GM12878 (cell line): ENCODE measurements at regions not wholly inside any gene's neighbourhood (a gene's known extent, or its start where the extent isn't known, plus 50 kb on each side); places are given as distances from the start of the nearest gene placed in this dataset.

Source experiments
- ATAC-seq: fragments of 200-7000 bp; cut with Tn5 transposase; 3 replicates; pipeline ENCODE4 v1.9.1; 2020; ENCODE audit warnings: mild to moderate bottlenecking, moderate library complexity
- BruUV-seq: library from RNA; stranded (reverse); fragments of 400-500 nt; replicated peaks from 2 replicates; lab custom pipeline; 2021; lab: Mats Ljungman, UMichigan
- CTCF ChIA-PET: fragments of 300-600 bp; sonication (Branson Sonifier 250); formaldehyde crosslinking; extraction: SDS; loops from one replicate; lab custom pipeline; 2021; ENCODE audit warnings: inconsistent platforms; lab: Yijun Ruan, JAX
- POLR2A ChIA-PET: fragments of 350-600 bp; formaldehyde crosslinking; extraction: SDS; loops from one replicate; lab custom pipeline; 2021; ENCODE audit warnings: inconsistent platforms; lab: Charles Lee
- RAD21 ChIA-PET: fragments of 300-600 bp; sonication (Branson Sonifier 250); formaldehyde crosslinking; loops from one replicate; lab custom pipeline; 2023; ENCODE audit warnings: antibody characterized with exemption; ENCODE audit not compliant: unreplicated experiment; lab: Charles Lee
- SMC1A ChIA-PET: fragments of 300-600 bp; sonication (Branson Sonifier 250); formaldehyde crosslinking; loops from one replicate; lab custom pipeline; 2023; ENCODE audit not compliant: unreplicated experiment, uncharacterized antibody; lab: Charles Lee
- DNase-seq: peaks from one replicate; pipeline ENCODE4 v3.0.0-alpha.2; 2011; ENCODE audit warnings: low read depth, low spot score
- FAIRE-seq: peaks from 3 replicates; lab custom pipeline; 2011; peaks lifted over from hg19 to GRCh38; lab: Jason Lieb, UNC
- H2AFZ ChIP-seq: 2 replicates; pipeline ENCODE4 v1.6.0; 2011; ENCODE audit warnings: low read depth, low read length, control low read depth; ENCODE audit not compliant: control insufficient read depth
- H3K27ac ChIP-seq: 2 replicates; pipeline ENCODE4 v1.5.1; 2011; ENCODE audit warnings: control low read depth; ENCODE audit not compliant: control insufficient read depth, insufficient read depth
- H3K27me3 ChIP-seq, 2 experiments: replicated peaks in 1 of 2; 2 replicates each; pipeline versions ENCODE4 v1.6.0 to v1.6.1; 2011; ENCODE audit warnings: low read length in 1 of 2; ENCODE audit not compliant: control insufficient read depth in 2 of 2, insufficient read depth in 2 of 2
- H3K36me3 ChIP-seq, 2 experiments: 2 replicates each; pipeline ENCODE4 v1.5.1; 2011; ENCODE audit warnings: low read length in 1 of 2; ENCODE audit not compliant: control insufficient read depth in 2 of 2, insufficient read depth in 2 of 2
- H3K4me1 ChIP-seq: 2 replicates; pipeline ENCODE4 v1.6.1; 2011; ENCODE audit warnings: mild to moderate bottlenecking, low read length, moderate library complexity, mixed read lengths; ENCODE audit not compliant: control insufficient read depth, insufficient read depth
- H3K4me2 ChIP-seq: 2 replicates; pipeline ENCODE4 v1.6.0; 2011; ENCODE audit warnings: control low read depth; ENCODE audit not compliant: control insufficient read depth, insufficient read depth
- H3K4me3 ChIP-seq: fragments of 200-600 bp; sonication (generic); 2 replicates; pipeline ENCODE4 v1.5.1; 2016
- H3K79me2 ChIP-seq: 2 replicates; pipeline ENCODE4 v1.6.0; 2011; ENCODE audit warnings: low read length; ENCODE audit not compliant: control insufficient read depth, insufficient read depth
- H3K9ac ChIP-seq: 2 replicates; pipeline ENCODE4 v1.8.0; 2011; ENCODE audit warnings: low read length, control low read depth, mixed read lengths; ENCODE audit not compliant: control insufficient read depth, insufficient read depth
- H3K9me3 ChIP-seq: replicated peaks from 3 replicates; pipeline ENCODE4 v1.5.1; 2011; ENCODE audit warnings: mild to moderate bottlenecking, low read length; ENCODE audit not compliant: control insufficient read depth, insufficient read depth
- H4K20me1 ChIP-seq: 2 replicates; pipeline ENCODE4 v1.6.0; 2011; ENCODE audit not compliant: control insufficient read depth, insufficient read depth
- BCL3 ChIP-seq: IDR thresholded peaks from 2 replicates; pipeline ENCODE4 v1.6.1; 2011; ENCODE audit warnings: borderline replicate concordance, low read depth, mild to moderate bottlenecking, moderate library complexity, low read length; ENCODE audit not compliant: insufficient read depth, poor library complexity, severe bottlenecking
- CHD1 ChIP-seq: IDR thresholded peaks from 2 replicates; pipeline ENCODE4 v1.6.1; 2012; ENCODE audit warnings: low read depth, low read length, improper control_type of control experiment
- CHD4 ChIP-seq: fragments of 200-600 bp; sonication (generic); IDR thresholded peaks from 2 replicates; pipeline ENCODE4 v1.6.1; 2016; ENCODE audit warnings: mild to moderate bottlenecking
- HCFC1 ChIP-seq: fragments of 150-350 bp; IDR thresholded peaks from 2 replicates; pipeline ENCODE4 v1.6.1; 2014; ENCODE audit warnings: low read length
- HSF1 ChIP-seq: fragments of 150-350 bp; IDR thresholded peaks from 2 replicates; pipeline ENCODE4 v1.6.1; 2014; ENCODE audit warnings: mild to moderate bottlenecking, low read depth, low read length
- JUNB ChIP-seq: IDR thresholded peaks from 2 replicates; pipeline ENCODE4 v1.6.1; 2016; ENCODE audit warnings: antibody characterized with exemption, mild to moderate bottlenecking
- KAT2A ChIP-seq: conservative IDR thresholded peaks from 2 replicates; pipeline ENCODE4 v1.6.1; 2011; ENCODE audit warnings: low read depth, low read length; ENCODE audit not compliant: control insufficient read depth
- MEF2A ChIP-seq: IDR thresholded peaks from 2 replicates; pipeline ENCODE4 v1.6.1; 2011; ENCODE audit warnings: low read depth, mild to moderate bottlenecking, low read length, moderate library complexity; ENCODE audit not compliant: insufficient read depth
- PAX8 ChIP-seq: fragments of 450-650 bp; IDR thresholded peaks from 2 replicates; pipeline ENCODE4 v1.6.1; 2017; ENCODE audit warnings: mild to moderate bottlenecking, moderate library complexity
- RCOR1 ChIP-seq: conservative IDR thresholded peaks from 2 replicates; pipeline ENCODE4 v1.6.1; 2012; ENCODE audit warnings: low read depth, low read length, improper control_type of control experiment
- RELA ChIP-seq: fragments of 450-650 bp; IDR thresholded peaks from 2 replicates; pipeline ENCODE4 v1.8.0; 2014; ENCODE audit warnings: borderline replicate concordance; ENCODE audit not compliant: partially characterized antibody
- SMC3 ChIP-seq: IDR thresholded peaks from 2 replicates; pipeline ENCODE4 v1.6.1; 2011; ENCODE audit warnings: low read length, improper control_type of control experiment, borderline replicate concordance
- SUZ12 ChIP-seq: fragments of 200-600 bp; sonication (generic); IDR thresholded peaks from one replicate; pipeline ENCODE4 v1.6.1; 2018; ENCODE audit warnings: antibody characterized with exemption, mild to moderate bottlenecking; ENCODE audit not compliant: unreplicated experiment
- TAF1 ChIP-seq: IDR thresholded peaks from 2 replicates; pipeline ENCODE4 v1.6.1; 2011; ENCODE audit warnings: mild to moderate bottlenecking, low read depth, low read length, borderline replicate concordance
- USF2 ChIP-seq: IDR thresholded peaks from 2 replicates; pipeline ENCODE4 v1.6.1; 2011; ENCODE audit warnings: low read depth, low read length, improper control_type of control experiment, borderline replicate concordance
- YY1 ChIP-seq: IDR thresholded peaks from 2 replicates; pipeline ENCODE4 v1.6.1; 2011; ENCODE audit warnings: low read depth, mild to moderate bottlenecking, low read length
- ZNF24 ChIP-seq: fragments of 450-650 bp; IDR thresholded peaks from 2 replicates; pipeline ENCODE4 v1.6.1; 2017; ENCODE audit warnings: antibody characterized with exemption, mild to moderate bottlenecking
- WGBS: methylation state at CpG from one replicate; pipeline ENCODE4 v1.1.6; 2016; ENCODE audit warnings: low lambda C conversion rate; ENCODE audit not compliant: insufficient replicate concordance, insufficient coverage; ENCODE audit errors: missing lambda C conversion rate; 5-methylcytosine and 5-hydroxymethylcytosine counted together
- in situ Hi-C: fragments of 300-500 bp; cut with MboI; formaldehyde crosslinking; loops from 9 replicates; pipeline ENCODE4 v1.14.3; 2018; ENCODE audit warnings: mixed read lengths
- intact Hi-C: fragments of 100-400 bp; cut with micrococcal nuclease; formaldehyde crosslinking; loops from one replicate; pipeline ENCODE4 v1.14.2; 2022; ENCODE audit not compliant: unreplicated experiment

- TF ChIP-seq BCL3 (no peak), HSF1 (no peak)
Observed at GRCh38 chr2:105158002-105158401, 83.5 kb upstream of the GPR45 start (continued).

GRCh38 chr2:105166688-105167087 is 74.9 kb upstream of the GPR45 start:
- POLR2A ChIA-PET: no interaction called here
- no peak for TF ChIP-seq RELA
- no peak for TF ChIP-seq SUZ12
- TF ChIP-seq KAT2A: no peak
- TF ChIP-seq CHD4: no peak
- no peak for TF ChIP-seq MEF2A
- no peak for TF ChIP-seq TAF1
- no peak for TF ChIP-seq USF2
- TF ChIP-seq PAX8: no peak
- TF ChIP-seq SMC3: no peak
- no peak for TF ChIP-seq CHD1
- no peak for TF ChIP-seq JUNB
- no peak for TF ChIP-seq YY1
- TF ChIP-seq HCFC1: no peak
- no peak for TF ChIP-seq ZNF24
- TF ChIP-seq RCOR1: no peak
- Histone ChIP-seq H3K36me3 (no peaks in the 10 kb centered on the region), H2AFZ (no peak overlapping the region), H3K79me2 (no peaks in the 10 kb centered on the region), H3K27me3 (no peaks in the 10 kb centered on the region; a peak in 1 of 4 replicates), H3K9me3 (no peaks in the 10 kb centered on the region), H3K4me1 (no peaks in the 10 kb centered on the region), H4K20me1 (no peaks in the 10 kb centered on the region), H3K4me2 (no peak overlapping the region), H3K9ac (no peak overlapping the region), H3K4me3 (no peak overlapping the region), H3K27ac (no peak overlapping the region)
- SMC1A ChIA-PET: no interaction called here
- DNase-seq (no peak), ATAC-seq (no peak), FAIRE-seq (no peak)
- intact Hi-C loops (no loop called here), in situ Hi-C loops (no loop called here)
- RAD21 ChIA-PET: no interaction called here
- no TSS peak for BruUV-seq
- CTCF ChIA-PET: interaction anchor here (0.8 kb wide), 1 partner anchor 72 kb away, joined by 3 read pairs; no protein-coding TSS in a partner anchor
- 5% methylated on average over 2 of the region's 2 CpGs for WGBS
